ENCODE measurements at regions not wholly inside any gene's neighbourhood (a gene's known extent, or its start where the extent isn't known, plus 50 kb on each side); places are given as distances from the start of the nearest gene placed in this dataset.

DNA sequence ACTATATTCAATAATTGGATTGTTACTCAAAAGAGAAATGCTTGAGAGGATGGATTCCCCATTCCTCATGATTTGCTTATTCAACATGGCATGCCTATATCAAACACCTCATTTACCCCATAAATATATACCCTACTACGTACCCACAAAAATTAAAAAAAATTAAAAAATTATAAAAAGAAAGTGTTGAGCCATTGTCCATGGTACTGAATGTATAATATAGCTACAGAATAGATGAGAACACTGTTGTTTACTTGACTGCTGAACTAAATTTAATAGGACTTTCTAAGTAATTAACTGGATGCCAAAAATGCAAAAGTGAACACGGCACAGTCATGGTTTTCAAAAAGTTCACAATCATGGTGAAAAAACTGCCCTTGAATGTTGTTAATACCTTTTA, 725.8 kb downstream of the KCTD16 start:
- ChIA-PET POLR2A (no interaction called here), CTCF (no interaction called here)

DNA sequence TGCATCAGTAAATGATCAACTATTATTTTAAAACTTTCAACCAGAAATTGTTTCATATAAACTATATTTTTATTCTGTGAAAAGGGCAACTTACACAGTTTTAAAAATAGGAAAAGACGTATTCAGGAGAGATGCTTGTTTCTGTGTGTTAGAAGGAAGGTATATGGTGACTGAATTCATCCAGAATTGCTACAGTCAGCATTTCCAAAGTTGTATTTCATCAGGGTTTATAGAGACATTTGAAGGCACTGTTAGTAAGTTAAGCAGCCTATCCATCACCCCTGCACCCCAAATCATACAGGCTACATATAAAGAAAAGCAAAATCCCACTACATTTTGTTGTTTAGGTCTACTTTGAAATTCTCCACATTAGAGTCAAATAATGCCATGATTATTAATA, 716.0 kb downstream of the KCTD16 start:
- CTCF ChIA-PET: no interaction called here
- POLR2A ChIA-PET: no interaction called here

GRCh38 chr5:144882739-144883283, 712.1 kb downstream of the KCTD16 start:
- ChIA-PET POLR2A (no interaction called here), CTCF (no interaction called here)

DNA sequence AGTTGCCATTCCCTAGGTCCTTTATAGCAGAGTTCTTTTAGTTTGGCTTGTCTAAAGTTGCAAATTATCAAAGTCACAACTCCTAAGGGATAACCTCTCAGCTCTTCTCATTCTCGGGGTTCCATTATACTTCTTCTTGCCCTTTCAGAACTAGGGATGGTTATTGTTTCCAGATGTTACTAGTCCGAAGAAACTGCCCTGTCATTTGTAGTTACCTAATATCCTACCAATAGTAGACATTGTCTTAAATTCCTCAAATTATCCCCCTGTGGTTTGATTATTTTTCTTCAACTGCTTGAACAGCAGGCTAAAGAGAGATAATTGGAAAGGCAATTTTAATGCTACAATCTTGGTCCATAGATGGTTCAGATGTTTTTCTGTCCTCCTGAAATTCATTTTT, 709.8 kb downstream of the KCTD16 start:
- CTCF ChIA-PET: no interaction called here
- POLR2A ChIA-PET: no interaction called here

DNA sequence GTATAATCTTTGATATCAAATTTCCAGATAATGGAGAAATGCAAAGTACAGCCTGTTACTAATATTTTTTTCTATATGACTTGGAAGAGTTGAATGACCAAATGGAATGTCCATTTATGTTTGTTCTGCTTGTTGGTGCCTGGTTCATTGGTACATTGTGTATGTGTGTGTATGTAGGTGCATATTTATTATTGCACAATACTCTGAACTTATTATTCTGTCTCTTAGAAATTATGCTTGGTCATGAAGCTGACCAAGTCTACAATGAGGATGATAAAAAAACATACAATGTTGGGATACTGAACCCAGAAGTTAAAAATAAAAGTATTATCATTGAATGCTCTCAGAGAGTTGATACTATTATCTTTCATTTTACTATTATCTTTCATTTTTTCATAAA, 706.3 kb downstream of the KCTD16 start:
- CTCF ChIA-PET: no interaction called here
- POLR2A ChIA-PET: no interaction called here

DNA sequence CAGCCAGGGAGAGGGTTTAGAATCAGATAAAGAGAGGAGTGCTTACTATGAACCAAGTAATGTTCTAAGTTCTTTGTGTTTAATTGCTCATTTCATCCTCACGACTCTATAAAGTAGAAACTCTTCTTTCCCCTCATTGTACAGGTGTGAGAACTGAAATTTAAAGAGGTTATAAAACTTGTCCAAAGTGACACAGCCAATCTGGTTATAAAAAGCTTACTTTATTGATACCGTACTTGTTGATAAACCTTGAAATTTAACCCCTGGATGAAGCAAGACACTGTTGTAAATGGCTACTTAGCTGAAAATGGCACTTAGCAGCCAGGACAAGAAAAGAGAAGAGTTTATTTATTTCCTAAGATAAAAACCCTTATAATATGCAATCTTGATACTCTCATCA, 702.4 kb downstream of the KCTD16 start:
- ChIA-PET POLR2A (no interaction called here), CTCF (no interaction called here)

- POLR2A ChIA-PET: no interaction called here
- CTCF ChIA-PET: no interaction called here
Observed at GRCh38 chr5:144864118-144864517, 693.4 kb downstream of the KCTD16 start.

GRCh38 chr5:144857454-144857853, 686.8 kb downstream of the KCTD16 start:
- CTCF ChIA-PET: no interaction called here
- POLR2A ChIA-PET: no interaction called here

- ChIA-PET POLR2A (no interaction called here), CTCF (no interaction called here)
Observed at GRCh38 chr5:144844086-144844485, 673.4 kb downstream of the KCTD16 start.

- ChIA-PET CTCF (no interaction called here), POLR2A (no interaction called here)
Observed at GRCh38 chr5:144832416-144832815, 661.7 kb downstream of the KCTD16 start.

DNA sequence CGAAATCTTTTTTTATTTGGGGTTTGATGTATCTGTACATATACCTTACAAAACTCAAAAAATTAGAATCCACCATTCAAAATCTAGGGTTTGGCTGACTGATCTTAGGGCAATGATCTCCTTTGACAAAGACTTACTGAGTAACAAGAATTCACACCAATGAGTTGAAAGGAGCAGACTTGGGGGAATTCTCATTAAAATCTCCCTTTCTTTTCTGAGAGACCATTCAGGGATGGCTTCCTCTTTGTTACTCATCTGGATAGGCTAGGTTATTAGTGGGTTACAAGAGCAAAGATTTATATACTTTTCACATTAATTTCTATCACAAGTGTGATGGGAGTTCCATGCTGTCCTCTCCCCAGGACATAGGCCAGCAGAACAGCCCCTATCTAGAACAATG, 661.0 kb downstream of the KCTD16 start:
- POLR2A ChIA-PET: no interaction called here
- CTCF ChIA-PET: no interaction called here

- POLR2A ChIA-PET: no interaction called here
- CTCF ChIA-PET: no interaction called here
Observed at GRCh38 chr5:144822503-144822902, 651.8 kb downstream of the KCTD16 start.

DNA sequence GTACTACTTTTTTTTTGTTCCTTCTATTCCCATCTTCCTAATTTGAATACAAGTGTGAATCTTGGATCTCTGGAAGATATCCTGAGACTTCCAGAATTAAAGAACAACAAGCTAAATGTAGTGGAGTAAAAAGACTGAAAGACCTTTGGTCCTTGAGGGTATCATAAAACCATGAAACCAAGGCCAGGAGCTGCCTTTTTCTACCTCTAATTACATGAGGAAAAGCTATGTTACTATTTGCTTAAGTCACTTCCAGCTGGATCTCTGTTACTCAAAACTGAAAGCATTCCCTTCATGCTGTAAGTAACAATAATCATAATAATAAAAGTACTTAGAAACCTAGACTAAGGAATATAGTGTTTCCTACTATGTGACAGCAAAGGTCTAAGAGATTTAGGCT, 649.6 kb downstream of the KCTD16 start:
- ChIA-PET POLR2A (no interaction called here), CTCF (no interaction called here)

DNA sequence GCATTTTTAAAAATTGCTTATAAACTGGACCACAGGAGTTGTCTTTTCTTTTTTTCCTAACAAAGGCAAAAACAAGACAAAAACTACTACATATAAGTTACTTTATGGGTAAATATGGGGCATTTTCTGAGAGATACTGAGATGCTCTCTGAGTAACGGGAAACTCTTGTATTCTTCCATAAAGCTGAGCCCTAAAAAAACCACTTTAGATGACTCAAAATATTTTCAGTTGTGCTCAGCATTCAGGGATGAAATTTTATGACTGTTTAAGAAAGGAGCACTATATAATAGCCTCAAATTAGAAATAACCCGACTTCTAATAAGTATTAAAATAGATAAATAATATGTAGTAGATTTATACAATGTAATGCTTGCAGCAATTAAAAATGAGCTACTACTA, 644.5 kb downstream of the KCTD16 start:
- ChIA-PET POLR2A (no interaction called here), CTCF (no interaction called here)

DNA sequence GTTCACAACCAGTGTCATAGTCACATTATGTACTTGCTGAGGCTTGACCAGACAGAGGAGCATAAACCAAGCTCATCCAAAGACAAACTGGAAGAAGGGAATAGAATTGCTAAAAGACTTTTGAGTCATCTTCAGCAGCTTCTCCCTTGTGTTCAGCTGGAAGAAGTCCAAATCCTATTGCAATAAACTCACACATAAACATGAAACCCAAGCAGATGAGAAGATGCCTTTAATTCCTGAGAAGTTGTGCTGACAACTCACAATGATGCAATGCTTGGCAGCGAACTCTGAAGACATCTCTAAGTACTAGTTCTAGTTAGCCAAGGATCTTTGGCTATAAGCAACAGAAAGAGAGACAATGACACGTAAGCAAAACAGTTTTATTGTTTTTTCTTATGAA, 642.1 kb downstream of the KCTD16 start:
- ChIA-PET POLR2A (no interaction called here), CTCF (no interaction called here)

DNA sequence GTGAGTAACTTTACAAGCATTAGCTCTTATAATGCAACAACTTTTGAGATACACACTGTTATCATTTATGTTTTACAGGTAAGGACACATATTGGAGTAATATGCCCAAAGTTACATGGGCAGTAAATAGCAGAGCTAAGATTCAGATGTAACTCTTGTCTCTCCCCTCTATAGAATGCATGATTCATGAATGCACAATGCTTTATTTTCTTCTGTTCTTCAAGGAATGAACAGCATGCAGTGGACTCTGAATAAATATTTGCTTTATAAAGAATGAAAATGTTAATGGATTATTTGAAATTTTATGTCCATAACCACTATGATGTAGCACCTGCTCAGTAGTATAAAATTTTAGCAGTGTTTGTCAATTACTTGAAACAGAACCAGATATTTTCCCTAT, 629.5 kb downstream of the KCTD16 start:
- ChIA-PET POLR2A (no interaction called here), CTCF (no interaction called here)

DNA sequence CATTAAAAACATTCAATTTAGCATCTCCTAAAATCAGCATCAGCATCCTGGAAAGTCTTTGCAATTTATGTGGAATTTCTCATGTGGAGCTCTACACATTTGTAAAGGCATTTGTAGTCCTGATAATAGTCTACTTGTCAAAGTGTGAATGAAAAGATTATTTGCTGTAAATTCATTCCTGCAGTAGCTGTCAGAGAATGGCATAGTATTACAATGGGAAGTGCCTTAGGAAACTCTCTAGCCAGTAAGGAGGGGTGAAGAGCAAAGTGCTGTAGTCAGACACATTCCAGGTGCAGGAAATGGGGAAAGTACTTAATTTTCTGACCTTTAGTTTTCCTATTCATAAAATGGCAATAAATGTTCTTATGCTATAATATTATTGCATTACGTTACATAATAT, 627.9 kb downstream of the KCTD16 start:
- POLR2A ChIA-PET: no interaction called here

GRCh38 chr5:144794922-144795321, 624.2 kb downstream of the KCTD16 start:
- CTCF ChIA-PET: no interaction called here
- POLR2A ChIA-PET: no interaction called here

More for the DNA sequence above, 627.9 kb downstream of the KCTD16 start:
- CTCF ChIA-PET: no interaction called here

GRCh38 chr5:144788556-144788955, 617.9 kb downstream of the KCTD16 start:
- CTCF ChIA-PET: no interaction called here
- POLR2A ChIA-PET: no interaction called here

- ChIA-PET CTCF (no interaction called here), POLR2A (no interaction called here)
Observed at GRCh38 chr5:144788046-144788445, 617.4 kb downstream of the KCTD16 start.

GRCh38 chr5:144779368-144779767, 608.7 kb downstream of the KCTD16 start:
- ChIA-PET POLR2A (no interaction called here), CTCF (no interaction called here)

- POLR2A ChIA-PET: no interaction called here
- CTCF ChIA-PET: no interaction called here
Observed at GRCh38 chr5:144778561-144778960, 607.9 kb downstream of the KCTD16 start.

DNA sequence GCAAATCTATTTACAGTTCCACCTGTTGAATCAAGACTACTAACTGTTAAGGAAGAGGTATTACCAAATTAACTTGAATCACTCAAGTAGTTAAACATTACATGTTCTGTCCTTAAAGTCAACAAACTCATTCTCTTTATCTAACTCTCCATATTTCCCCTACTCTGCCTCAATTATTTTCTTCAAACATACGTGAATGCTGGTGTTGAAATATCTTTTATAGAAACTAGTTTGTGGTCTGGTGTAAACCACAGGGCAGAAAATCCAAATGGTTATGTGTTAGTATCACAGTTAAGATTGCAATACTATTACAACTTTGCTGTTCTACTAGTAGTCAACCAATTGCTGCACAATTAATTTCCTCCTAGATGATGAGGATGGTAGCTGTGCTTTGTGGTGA, 603.5 kb downstream of the KCTD16 start:
- ChIA-PET POLR2A (no interaction called here), CTCF (no interaction called here)

All from activated CD8-positive, alpha-beta memory T cell treated with anti-CD3 and anti-CD28 coated beads for 36 hours (primary cell).